GM13976 (cell line): ENCODE measurements at regions not wholly inside any gene's neighbourhood (a gene's known extent, or its start where the extent isn't known, plus 50 kb on each side); places are given as distances from the start of the nearest gene placed in this dataset.

Source experiments
- DNase-seq: peaks from one replicate; pipeline ENCODE4 v3.0.0; 2012; ENCODE audit warnings: low spot score
- CTCF ChIP-seq: IDR thresholded peaks from 2 replicates; pipeline ENCODE4 v1.5.1; 2012; ENCODE audit warnings: borderline replicate concordance, mild to moderate bottlenecking; ENCODE audit not compliant: insufficient read depth; ENCODE audit errors: extremely low read depth, missing control alignments, control extremely low read depth
- in situ Hi-C: fragments of 300-500 bp; cut with MboI; formaldehyde crosslinking; loops from one replicate; pipeline ENCODE4 v1.12.0; 2022; ENCODE audit warnings: low sequenced_read_pairs, mixed read lengths, inconsistent platforms; ENCODE audit not compliant: unreplicated experiment

GRCh38 chr14:27370775-27371174 is 772.9 kb upstream of the NOVA1 start:
- in situ Hi-C loops = no loop called here
- TF ChIP-seq CTCF = no peak
- no peak for DNase-seq

DNA sequence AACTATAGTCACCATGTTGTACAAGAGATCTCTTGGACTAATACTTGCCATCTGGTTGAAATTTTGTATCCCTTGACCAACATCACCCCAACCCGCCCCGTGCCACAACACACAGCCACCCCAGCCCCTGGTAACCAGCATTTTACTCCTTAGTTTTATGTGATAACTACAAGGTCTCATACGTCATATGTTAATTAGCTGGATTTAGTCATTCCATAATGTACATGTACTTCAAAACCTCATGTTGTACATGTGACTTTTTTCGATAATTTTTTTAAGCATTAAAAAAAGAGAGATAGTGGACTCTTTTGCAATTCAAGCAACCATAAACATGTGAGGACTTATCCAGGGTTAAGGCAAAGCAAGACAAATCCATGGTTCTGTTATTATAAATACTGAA is 773.4 kb upstream of the NOVA1 start:
- TF ChIP-seq CTCF = no peak
- no peak for DNase-seq
- in situ Hi-C loops = no loop called here

DNA sequence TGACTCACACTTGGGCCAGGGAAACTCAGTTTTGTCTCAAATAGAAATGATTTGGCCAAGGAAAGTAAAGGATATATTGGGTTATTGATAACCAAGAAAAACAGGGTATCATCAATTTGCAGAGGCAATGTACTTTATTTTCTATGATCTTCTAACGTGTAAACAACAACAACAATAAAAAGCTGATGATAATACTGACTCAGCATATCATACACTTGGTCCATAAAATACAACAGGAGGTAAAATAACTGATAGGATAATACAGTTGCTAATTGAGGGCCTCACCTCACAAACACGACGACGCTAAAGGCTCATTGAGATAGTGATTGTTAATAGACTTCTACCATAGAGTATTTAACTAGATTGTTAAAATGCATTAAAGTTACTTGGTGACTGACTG is 774.0 kb upstream of the NOVA1 start:
- in situ Hi-C loops = no loop called here
- TF ChIP-seq CTCF = no peak
- DNase-seq = no peak

GRCh38 chr14:27372771-27373170 is 774.9 kb upstream of the NOVA1 start:
- TF ChIP-seq CTCF = no peak
- in situ Hi-C loops = no loop called here

DNA sequence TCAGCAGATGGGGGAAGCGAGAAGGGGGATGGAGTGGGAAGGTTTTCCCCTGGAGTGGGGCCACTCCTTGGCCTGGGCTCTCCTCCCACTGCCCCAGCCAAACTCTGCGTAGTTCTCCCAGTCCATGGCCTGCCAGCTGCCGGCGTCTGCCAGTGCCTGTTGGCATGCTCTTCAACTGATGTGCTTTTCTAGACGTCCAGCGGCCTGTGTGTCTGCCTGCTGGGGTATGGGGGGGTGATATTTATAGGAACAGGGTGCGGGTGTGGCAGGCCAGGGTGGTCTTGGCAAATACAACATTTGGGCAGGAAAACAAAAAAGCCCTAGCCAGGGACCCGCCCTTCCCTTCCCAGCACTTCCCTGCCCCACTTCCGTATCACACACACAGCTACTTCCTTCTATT is 786.3 kb upstream of the NOVA1 start:
- DNase-seq = no peak
- in situ Hi-C loops = no loop called here
- no peak for TF ChIP-seq CTCF

More at GRCh38 chr14:27372771-27373170, 774.9 kb upstream of the NOVA1 start:
- no peak for DNase-seq

DNA sequence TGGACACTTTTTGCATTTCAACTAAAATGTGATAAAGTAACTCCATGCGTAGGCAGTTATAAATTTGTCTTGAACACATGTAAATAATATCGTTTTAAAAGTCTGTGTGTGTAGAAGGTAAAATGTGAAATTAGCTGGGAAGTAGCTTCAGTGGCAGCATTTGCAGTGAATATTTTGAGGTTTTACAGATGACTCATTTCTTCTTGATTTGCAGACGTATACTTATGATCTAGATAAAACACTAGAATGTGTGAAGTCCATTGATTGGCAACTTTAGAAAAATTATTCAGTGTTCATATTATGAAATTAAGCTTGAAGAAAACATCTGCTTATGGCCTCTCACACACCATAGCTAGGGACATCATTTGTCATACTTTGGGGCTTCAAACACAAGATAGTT is 788.6 kb upstream of the NOVA1 start:
- in situ Hi-C loops = no loop called here
- no peak for TF ChIP-seq CTCF
- no peak for DNase-seq

GRCh38 chr14:27387463-27387862 is 789.6 kb upstream of the NOVA1 start:
- DNase-seq = no peak
- no peak for TF ChIP-seq CTCF
- in situ Hi-C loops = no loop called here
